Testis (tissue), 2 donors: ENCODE measurements at regions not wholly inside any gene's neighbourhood (a gene's known extent, or its start where the extent isn't known, plus 50 kb on each side); places are given as distances from the start of the nearest gene placed in this dataset.
A peak's percentile ranks its signal among the peaks of the same experiment; 100 is the strongest.

Experiments
- DNase-seq: peaks from one replicate; pipeline ENCODE4 v3.0.0-alpha.2; 2019
- H3K27ac ChIP-seq, 2 donors: fragments of 200-600 bp; sonication (generic); one replicate each; pipeline ENCODE4 v1.5.1; 2019
- H3K27me3 ChIP-seq: fragments of 200-600 bp; sonication (generic); one replicate; pipeline ENCODE4 v1.5.1; 2019
- H3K36me3 ChIP-seq: fragments of 200-600 bp; sonication (generic); one replicate; pipeline ENCODE4 v1.5.1; 2017; ENCODE audit warnings: low read depth; ENCODE audit errors: missing control alignments
- H3K4me1 ChIP-seq: fragments of 200-600 bp; sonication (generic); one replicate; pipeline ENCODE4 v1.5.1; 2019
- H3K4me3 ChIP-seq, 2 donors: fragments of 200-600 bp; sonication (generic); one replicate each; pipeline ENCODE4 v1.5.1; 2017 to 2019
- H3K9me3 ChIP-seq: fragments of 200-600 bp; sonication (generic); one replicate; pipeline ENCODE4 v1.5.1; 2017
- POLR2A ChIP-seq: fragments of 450-650 bp; IDR thresholded peaks from one replicate; pipeline ENCODE4 v1.6.1; 2017; ENCODE audit warnings: antibody characterized with exemption, mild to moderate bottlenecking, moderate library complexity
- WGBS, 2 donors: methylation state at CpG; one replicate each; pipeline ENCODE4 v1.1.5; 2018; 5-methylcytosine and 5-hydroxymethylcytosine counted together
- intact Hi-C: fragments of 100-400 bp; cut with DNase I; formaldehyde crosslinking; loops from one replicate; pipeline ENCODE4 v1.15.1; 2023; ENCODE audit warnings: low total_unique reads
- TF ChIP-seq, protein P1 (sequence below), 3 experiments: fragments of 450-650 bp in 2 of 3; fragments of 200-600 bp in 1 of 3; sonication (generic) in 1 of 3; IDR thresholded peaks; one replicate each; pipeline ENCODE4 v1.5.1; 2016 to 2019; ENCODE audit warnings: antibody characterized with exemption in 3 of 3, mild to moderate bottlenecking in 2 of 3, moderate library complexity in 1 of 3

DNA sequence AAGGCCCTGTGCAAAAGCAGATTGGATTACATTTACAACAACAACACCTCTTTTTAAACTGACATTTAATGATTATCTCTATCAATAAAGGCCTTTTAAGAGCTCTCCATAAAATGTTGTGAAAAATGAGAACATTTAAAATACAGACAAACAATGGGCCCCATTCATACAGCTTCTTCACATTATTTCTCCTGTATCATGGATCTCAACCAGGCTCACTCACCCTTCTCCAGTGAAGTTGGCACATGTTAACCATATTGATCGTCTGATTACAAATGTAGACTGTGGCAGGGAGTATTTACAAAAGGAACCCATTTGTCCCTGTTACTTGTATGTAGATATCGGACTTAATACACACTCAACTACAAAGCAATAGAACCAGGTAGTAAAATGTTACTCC is 220.2 kb upstream of the BTG1 start:
- intact Hi-C loops: no loop called here
- 67 to 77% methylated on average over 2 of the region's 2 CpGs for WGBS, 2 donors
- DNase-seq: no peak
- no peaks in the 10 kb centered on the region for H3K27me3 ChIP-seq
- TF ChIP-seq, protein P1, sequence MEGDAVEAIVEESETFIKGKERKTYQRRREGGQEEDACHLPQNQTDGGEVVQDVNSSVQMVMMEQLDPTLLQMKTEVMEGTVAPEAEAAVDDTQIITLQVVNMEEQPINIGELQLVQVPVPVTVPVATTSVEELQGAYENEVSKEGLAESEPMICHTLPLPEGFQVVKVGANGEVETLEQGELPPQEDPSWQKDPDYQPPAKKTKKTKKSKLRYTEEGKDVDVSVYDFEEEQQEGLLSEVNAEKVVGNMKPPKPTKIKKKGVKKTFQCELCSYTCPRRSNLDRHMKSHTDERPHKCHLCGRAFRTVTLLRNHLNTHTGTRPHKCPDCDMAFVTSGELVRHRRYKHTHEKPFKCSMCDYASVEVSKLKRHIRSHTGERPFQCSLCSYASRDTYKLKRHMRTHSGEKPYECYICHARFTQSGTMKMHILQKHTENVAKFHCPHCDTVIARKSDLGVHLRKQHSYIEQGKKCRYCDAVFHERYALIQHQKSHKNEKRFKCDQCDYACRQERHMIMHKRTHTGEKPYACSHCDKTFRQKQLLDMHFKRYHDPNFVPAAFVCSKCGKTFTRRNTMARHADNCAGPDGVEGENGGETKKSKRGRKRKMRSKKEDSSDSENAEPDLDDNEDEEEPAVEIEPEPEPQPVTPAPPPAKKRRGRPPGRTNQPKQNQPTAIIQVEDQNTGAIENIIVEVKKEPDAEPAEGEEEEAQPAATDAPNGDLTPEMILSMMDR (IDR thresholded peaks at IDR 0.05): no peak
- TF ChIP-seq POLR2A: no peak
- no peak overlapping the region for H3K4me3 ChIP-seq
- no peaks in the 10 kb centered on the region for H3K36me3 ChIP-seq
- H3K4me1 ChIP-seq: peaks cover 8% of the 10 kb centered on the region
- no peak overlapping the region for H3K27ac ChIP-seq
- no peaks in the 10 kb centered on the region for H3K9me3 ChIP-seq

DNA sequence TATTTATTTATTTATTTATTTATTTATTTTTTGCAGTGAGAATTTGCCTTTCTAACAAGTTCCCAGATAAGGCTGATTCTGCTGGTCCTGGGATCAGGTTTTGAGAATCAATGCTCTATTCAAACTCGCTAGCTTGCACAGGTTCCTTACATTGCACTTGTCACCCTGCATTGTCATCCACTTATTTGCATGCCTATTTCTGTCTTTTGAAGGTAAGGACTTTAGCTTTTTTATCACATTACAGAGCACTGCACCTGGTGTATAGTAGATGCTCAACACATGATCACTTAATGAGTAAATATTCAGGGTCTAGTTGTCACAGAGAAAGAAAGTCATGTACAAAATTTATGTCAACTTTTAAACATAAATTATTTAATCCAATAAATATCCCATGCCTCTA is 219.7 kb upstream of the BTG1 start:
- H3K9me3 ChIP-seq: no peaks in the 10 kb centered on the region
- TF ChIP-seq, protein P1 (IDR thresholded peaks at IDR 0.05): no peak
- TF ChIP-seq POLR2A: no peak
- H3K36me3 ChIP-seq: no peaks in the 10 kb centered on the region
- no peak for DNase-seq
- peaks cover 8% of the 10 kb centered on the region for H3K4me1 ChIP-seq
- no peak overlapping the region for H3K4me3 ChIP-seq
- H3K27ac ChIP-seq: no peak overlapping the region
- H3K27me3 ChIP-seq: no peaks in the 10 kb centered on the region
- intact Hi-C loops: no loop called here
- 89 to 94% methylated on average over 1 of the region's 1 CpG for WGBS, 2 donors

DNA sequence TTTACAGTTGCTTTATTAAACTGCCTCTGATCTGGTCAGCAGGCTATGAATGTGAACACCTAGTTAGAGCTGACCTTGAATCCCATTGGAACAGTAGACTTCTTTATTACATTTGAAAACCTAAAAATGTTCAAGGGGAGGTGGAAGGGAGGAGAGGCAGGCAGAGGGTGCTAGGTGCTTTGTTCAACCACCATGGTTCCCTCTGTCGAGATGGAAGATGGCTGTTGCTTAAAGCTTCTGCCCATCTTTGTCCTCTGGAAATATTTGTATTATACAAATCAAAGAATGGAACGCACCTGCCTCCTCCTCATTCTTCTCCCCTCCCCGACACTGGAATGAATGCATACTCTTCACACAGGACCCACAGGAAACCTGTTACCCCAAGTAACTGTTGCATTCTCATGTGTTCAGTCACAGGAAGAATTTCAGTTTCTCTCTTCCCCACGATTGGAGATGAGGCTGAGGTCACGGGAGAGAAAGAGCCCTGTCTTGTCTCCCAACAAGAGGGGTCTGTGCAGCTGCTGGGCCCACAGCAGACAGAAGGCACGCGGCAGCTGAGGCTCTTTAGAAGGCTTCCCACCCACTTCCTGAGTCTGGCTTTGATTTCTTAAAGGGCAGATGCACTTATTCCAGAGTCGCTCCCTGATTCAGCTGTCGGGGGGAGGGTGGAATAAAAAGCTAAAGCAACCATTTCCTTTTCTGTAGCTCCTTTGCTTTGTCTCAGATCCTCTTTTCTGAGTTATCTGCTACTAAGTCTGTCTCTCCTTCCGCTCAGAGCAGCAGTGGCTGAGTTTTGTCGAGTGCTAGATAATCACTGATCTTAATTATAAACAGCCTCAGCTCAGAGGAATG is 217.9 kb upstream of the BTG1 start:
- no peaks in the 10 kb centered on the region for H3K36me3 ChIP-seq
- intact Hi-C loops: no loop called here
- no peak for TF ChIP-seq POLR2A
- TF ChIP-seq, protein P1 (IDR thresholded peaks at IDR 0.05): no peak
- 16 to 25% methylated on average over 11 of the region's 11 CpGs for WGBS, 2 donors
- H3K27ac ChIP-seq: peak overlapping the region; percentile 25 to 71
- H3K4me3 ChIP-seq: peak overlapping the region; percentile 25 to 37
- no peaks in the 10 kb centered on the region for H3K27me3 ChIP-seq
- peak; percentile 56 for DNase-seq
- peaks cover 8% of the 10 kb centered on the region for H3K4me1 ChIP-seq
- H3K9me3 ChIP-seq: no peaks in the 10 kb centered on the region

DNA sequence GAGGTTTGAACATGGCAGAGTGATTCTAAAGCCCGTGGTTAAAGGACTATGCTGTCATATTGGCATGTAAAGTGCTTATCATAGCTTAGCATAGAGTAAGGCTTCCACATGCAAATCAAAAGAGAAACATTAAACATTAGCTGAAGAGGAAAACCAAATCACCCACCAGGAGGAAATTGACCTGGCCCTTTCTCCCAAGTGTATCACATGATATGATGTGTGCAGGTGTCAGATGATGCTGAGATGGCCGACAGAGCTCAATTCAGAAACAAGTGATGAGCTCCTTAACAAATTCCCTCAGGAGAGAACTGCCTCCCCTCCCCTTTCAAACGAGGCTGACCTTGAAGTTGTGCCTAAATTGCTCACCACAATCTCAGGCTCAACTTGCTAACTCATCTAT is 217.1 kb upstream of the BTG1 start:
- no peaks in the 10 kb centered on the region for H3K9me3 ChIP-seq
- H3K36me3 ChIP-seq: no peaks in the 10 kb centered on the region
- TF ChIP-seq POLR2A: no peak
- TF ChIP-seq, protein P1 (IDR thresholded peaks at IDR 0.05): no peak
- peaks cover 8% of the 10 kb centered on the region for H3K4me1 ChIP-seq
- no peak for DNase-seq
- no peaks in the 10 kb centered on the region for H3K27me3 ChIP-seq
- H3K27ac ChIP-seq: peak overlapping the region in 1 of 2 donors; percentile 71
- no peak overlapping the region for H3K4me3 ChIP-seq
- intact Hi-C loops: no loop called here
- WGBS, 2 donors: 24 to 34% methylated on average over 3 of the region's 3 CpGs

DNA sequence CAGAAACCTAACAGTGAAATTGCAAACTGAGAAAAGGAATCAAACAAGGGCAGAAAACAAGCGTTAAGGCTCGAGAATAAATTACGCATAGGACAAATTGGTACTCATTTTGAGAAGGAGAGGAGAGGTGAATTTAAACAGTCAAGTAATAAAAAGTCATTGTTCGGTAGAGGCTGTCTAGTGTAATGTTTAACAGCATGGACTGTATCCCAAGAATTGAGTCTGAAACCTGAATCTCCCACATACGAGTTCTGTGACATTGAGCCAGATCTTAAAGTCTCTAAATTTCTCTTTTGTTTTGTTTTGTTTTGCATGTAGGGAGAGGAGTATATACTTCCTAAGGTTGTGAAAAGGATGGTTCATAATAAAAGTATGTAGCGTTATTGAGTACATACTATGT is 216.5 kb upstream of the BTG1 start:
- H3K27me3 ChIP-seq: no peaks in the 10 kb centered on the region
- peaks cover 8% of the 10 kb centered on the region for H3K4me1 ChIP-seq
- intact Hi-C loops: no loop called here
- DNase-seq: no peak
- H3K4me3 ChIP-seq: no peak overlapping the region
- H3K36me3 ChIP-seq: no peaks in the 10 kb centered on the region
- WGBS, 2 donors: 58 to 65% methylated on average over 6 of the region's 6 CpGs
- H3K9me3 ChIP-seq: no peaks in the 10 kb centered on the region
- TF ChIP-seq, protein P1 (IDR thresholded peaks at IDR 0.05): no peak
- no peak for TF ChIP-seq POLR2A
- no peak overlapping the region for H3K27ac ChIP-seq
